Suppressor macrophage treated with lipopolysaccharide for 1 hour (primary cell): ENCODE measurements at regions not wholly inside any gene's neighbourhood (a gene's known extent, or its start where the extent isn't known, plus 50 kb on each side); places are given as distances from the start of the nearest gene placed in this dataset.

ENCODE experiments used
- DNase-seq, 3 donors: peaks; one replicate each; pipeline ENCODE4 v3.0.0-alpha.2; 2020 to 2022

DNA sequence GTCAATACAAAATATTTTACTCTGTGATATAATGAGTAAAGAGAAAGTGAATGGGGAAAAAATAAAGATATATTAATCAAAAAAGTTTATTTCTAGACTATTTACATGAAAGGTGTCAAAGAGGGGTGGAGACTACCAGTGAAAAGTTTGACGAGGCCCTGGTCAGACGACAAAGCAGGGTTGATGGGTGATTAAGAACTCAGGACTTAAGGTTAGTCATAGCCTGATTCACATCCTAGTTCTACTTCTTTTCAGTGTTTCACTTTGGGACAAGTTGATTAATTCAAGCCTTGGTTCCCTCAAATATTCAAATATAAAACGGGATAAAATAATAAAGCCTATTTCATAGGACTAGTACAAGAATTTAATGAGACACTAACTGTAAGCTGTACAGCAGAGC, 178.2 kb upstream of the HS3ST5 start:
- no peak for DNase-seq

DNA sequence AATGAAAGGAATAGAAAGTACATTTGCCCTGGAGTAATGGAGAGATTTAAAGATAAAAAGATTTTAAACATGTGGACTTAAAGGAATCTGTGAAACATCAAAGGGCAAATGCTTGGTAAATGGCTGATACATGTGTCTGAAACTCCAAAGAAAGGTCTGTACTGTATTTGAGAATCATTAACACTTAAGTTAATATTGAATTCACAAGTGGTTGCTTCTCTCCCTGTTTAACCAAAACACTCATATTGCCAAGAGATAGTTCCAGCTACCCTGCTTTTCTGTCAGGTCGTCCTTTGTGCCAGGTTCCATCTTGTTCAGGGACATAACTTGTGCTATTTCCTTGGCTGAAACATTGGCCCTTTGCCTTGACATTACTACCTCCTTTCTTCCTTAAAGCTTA, 171.3 kb upstream of the HS3ST5 start:
- DNase-seq: no peak

DNA sequence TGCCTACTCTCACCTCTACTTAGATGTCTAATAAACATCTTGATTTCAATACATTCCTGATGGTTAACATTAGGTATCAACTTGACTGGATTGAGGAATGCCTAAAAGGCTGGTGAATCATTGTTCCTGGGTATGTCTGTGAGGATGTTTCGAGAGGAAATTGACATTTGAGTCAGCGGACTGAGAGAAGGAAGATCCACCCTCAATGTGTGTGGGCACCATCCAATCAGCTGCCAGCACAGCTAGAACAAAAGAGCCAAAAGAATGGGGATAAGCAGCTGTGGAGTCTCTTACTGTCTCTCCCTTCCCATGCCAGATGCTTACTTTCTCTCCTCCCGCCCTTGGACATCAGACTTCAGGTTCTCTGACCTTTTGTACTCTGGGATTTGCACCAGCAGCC, 128.6 kb upstream of the HS3ST5 start:
- DNase-seq: no peak

DNA sequence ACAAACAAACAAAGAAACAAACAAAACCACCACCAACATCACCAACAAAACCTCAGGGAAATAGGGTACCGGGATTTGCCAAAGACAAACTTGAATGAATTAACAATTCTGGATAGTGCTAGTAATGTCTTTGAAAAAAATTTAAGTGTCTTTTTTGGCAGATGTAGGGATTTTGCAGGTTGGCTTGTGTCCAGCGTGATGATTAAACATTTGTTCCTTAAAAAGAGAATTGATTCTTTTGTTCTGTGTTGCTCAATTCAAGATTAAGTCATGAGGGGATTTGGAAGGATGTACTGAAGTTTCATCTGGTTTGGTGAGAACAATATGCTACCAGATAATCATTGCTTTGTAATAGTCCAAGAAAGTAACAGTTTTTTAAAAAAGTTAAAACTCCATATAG, 125.1 kb upstream of the HS3ST5 start:
- no peak for DNase-seq

DNA sequence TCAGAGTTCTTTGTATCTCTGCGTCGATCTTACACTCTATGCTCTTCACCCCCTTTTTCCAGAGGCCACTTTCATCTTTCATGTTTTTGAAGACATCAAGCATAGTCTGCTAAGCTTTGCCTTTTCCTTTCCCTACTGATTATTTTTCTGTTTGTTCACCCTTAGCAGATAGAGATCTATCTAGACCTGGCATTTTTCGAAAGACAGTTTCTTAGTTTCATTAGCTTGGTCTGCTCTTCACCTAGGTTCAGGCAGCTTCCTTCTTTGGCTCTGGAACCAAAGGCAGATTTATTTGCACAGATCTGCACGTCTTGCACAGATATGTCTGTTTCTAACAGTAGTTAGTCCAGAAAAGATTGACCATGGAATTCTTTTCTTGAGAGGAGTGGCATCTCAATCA, 122.7 kb upstream of the HS3ST5 start:
- no peak for DNase-seq

DNA sequence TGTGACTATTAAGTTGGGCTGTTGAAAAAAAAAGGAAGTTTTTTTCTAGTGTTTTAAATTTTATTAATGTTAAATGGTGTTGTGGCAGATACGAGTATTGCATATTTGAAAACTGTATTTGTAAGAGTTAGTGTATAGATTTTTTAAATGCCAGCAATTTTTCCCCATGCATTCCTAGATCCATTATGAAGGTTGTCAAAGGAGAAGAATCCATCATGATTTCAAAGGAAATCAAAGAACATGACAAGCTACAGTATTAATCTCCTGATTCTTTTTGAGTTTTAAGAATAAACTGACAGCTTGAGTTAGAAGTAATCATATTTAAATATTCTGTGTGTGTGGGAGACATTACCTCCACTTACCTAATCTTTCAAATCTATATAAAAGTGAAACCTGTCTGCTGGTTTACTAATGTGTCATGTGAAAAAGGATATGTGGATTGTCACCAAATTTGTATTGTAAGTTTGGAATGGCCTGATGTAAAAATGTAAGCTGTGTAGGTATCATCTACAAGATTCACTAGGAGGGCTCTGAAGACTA, 111.0 kb upstream of the HS3ST5 start:
- no peak for DNase-seq

DNA sequence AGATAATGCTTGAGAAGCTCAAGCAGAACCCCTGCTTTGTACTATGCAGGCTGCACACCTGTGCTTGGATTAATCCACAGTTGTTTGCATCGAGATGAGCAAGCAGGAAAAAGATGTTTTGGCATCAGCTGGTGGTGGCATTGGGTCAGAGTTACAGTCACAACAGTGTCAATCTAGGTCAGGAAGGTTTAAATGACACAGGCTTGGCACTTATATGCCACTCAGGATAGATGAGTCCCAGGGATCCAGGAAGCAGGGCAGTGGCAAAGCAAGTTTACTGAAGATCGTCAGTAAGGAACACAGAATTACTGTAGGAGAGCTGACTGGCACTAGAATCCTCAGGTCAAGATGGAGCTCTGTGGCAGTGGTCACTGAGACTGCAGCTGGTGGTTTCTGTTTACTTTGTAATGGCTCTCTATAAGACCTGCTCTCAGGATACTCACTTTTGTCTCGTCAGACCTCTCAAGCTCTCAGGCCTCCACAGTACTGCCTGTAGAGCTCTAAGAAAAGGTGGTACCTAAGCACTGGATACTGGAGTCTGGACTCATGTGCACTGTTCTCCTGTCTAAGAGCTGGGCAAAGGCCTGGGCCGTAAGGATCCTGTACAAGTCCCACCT, 110.1 kb upstream of the HS3ST5 start:
- DNase-seq: no peak

DNA sequence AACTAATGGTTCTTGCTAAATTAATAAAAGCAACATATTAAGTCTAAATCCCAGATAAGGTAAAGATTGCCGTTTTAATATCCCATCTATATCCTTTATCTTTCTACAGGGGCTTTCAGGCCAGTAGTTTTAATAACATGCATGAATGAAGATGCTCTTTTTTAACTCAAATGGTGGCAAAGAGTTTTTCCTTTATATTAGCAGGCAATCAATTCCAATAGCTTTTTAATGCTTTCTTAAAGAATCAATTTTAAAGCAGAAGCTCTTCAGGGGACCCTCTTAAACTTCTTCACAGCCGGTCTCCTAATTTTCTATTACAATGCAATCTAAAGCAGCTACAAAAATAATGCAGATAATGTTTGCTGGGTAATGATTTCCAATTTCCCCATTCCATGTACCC, 107.8 kb upstream of the HS3ST5 start:
- no peak for DNase-seq

DNA sequence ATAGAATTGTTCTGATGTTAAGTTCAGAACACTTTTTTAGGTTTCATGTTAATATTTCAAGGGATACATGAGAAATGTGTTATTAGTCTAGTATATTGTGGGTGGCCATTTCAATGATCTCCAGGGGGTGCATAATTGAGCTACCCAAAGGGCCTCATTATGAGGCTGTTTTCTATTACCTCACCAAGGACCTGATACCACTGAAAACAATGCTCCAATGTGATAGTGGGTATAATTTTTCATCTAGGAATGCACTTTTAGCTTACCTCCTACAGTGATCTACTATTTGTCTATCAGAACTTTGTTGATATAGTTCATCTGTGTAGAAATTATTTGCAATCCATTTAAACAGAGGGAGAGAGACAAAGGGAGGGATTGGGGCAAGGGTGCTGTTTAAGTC, 106.8 kb upstream of the HS3ST5 start:
- DNase-seq: no peak

DNA sequence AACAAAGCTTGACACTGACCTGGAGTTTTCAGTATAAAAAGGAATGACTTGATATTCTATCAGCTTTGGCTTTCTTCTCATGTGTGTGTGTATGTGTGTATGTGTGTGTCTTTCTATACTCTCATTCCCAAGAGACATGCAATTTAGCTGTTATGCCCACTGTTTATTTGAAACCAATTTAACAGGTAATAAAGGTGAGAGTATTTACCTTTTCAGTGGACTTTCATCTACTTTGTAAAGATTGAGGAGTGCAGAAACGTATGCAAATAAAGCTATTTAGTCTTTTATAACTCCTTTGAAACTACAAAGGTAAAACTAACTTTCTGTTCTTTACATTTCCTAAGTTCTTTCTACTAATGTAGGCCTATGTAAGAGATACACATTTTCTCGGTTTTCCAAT, 103.5 kb upstream of the HS3ST5 start:
- no peak for DNase-seq

DNA sequence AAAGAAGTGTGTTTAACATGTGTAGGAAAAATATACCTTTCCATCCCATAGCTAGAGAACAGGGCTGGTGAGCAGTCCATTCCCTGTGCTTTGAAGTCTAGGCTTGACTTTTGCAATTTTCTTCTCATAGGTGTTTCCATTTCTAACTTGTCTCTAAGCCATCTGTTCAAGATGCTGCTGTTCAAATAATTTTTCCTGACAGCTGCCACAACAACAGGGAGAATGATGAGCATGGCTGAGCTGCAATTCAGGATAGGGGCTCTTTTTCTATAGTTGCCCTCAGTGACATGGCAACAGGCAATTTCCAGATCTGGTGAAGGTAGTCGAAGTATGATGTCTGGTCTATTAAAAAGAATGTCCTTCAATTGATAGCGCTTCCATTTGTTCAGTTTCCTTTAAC, 103.0 kb upstream of the HS3ST5 start:
- no peak for DNase-seq

DNA sequence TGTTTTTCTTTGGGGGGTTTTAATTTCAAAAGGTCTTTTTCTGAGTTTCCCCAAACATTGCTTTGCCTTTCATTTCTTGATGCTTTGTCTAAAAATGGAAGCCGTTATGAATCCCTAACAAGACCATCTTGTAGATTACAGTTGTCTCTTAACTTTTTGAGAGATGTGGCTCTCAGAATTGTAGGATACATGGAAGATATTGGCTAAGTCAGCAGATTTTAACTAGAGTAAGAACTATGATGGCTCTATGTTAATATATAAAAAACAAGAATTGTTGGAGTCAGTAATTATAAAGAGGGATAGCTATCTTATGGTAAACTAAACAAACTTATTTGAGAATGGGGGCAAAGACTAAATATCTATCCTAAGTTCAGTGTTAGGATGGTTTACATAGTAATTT, 96.6 kb upstream of the HS3ST5 start:
- DNase-seq: no peak

DNA sequence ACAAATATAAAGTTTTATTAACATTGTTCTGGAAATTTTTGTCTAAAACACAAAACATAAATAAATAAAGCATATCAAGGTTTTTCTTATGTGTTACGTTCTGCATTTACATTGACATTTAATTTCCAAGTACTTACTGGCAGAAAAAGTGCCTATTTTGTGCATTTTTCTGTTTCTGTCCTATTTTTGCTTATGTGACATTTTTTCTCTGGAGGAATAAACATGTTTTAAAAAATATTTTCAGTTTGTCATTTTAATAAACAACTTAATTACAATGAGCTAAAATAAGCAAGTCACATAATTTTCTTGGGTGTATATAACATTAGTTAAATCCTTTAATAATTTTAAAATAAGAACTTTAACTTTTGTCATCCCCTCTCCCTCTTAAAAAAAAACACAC, 94.4 kb upstream of the HS3ST5 start:
- no peak for DNase-seq

DNA sequence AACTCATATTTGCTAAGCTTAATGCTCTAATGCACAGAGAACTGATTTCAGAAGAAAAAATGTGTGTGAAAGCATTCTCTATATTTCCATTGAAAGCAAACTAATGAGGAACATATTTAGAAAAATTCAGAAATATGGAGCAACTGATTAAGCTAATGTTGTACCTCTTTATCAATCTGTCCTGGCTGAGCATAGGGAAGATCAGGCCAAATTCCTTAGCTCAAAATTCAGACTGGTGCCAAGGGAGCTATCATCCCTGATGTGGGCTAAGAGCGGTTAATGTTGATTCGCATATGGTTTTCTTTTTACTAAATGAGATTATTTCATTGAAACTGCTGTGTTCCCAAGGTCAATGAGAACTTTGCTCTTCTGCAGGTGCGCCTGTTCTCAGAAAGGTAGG, 93.9 kb upstream of the HS3ST5 start:
- no peak for DNase-seq

DNA sequence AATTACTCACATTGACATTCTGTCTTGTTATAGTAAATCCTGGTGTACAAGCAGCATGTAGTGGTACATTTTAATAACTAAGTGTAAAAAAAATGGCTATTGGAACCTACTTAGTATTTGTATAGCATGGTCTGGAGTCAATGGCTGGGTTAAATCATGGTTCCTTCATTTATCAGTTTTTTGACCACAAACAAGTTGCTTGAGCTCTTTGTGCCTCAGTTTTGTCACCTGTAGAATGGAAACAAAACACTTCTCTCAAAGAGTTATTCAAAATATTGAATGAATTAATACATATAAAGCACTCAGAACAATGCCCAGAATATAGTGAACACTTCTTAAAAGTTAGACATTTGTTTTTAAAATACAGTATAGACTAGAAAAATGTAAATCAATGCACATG, 93.2 kb upstream of the HS3ST5 start:
- no peak for DNase-seq

DNA sequence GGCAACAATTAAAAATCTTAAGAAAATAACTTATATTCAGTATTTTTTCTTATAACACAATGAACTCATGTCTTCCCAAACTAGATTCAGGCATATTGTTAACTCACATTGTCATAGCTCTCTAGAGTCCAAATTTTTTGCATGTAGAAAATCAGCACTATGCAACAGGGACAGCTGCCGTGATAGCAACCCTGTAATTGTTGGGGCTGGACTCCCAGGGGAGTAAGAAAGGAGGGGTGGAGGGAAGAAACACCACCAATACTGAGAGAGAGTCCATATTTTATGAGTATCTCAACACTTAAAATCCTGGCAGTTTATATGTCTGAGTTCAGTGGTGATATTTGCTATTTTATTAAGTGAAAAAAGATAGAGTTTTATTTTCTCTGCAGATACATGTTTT, 89.6 kb upstream of the HS3ST5 start:
- DNase-seq: no peak

DNA sequence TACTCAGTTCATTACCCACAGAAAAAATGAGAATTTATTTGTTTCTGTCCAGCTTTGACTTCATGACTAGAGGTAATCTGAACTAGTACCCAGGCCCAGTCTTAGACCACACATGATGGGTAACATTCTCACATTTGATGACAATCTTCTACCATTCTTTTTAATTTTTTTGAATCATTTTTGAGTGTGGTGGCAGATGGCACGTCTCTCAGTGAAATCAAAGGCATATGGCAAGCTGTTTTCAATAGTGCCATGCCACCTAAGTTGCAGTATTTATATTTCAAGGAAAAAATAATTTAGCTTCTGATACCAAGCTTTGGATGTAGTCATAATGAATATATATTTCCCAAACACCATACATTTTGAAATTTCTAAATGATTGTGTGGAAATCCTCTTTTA, 88.8 kb upstream of the HS3ST5 start:
- no peak for DNase-seq

DNA sequence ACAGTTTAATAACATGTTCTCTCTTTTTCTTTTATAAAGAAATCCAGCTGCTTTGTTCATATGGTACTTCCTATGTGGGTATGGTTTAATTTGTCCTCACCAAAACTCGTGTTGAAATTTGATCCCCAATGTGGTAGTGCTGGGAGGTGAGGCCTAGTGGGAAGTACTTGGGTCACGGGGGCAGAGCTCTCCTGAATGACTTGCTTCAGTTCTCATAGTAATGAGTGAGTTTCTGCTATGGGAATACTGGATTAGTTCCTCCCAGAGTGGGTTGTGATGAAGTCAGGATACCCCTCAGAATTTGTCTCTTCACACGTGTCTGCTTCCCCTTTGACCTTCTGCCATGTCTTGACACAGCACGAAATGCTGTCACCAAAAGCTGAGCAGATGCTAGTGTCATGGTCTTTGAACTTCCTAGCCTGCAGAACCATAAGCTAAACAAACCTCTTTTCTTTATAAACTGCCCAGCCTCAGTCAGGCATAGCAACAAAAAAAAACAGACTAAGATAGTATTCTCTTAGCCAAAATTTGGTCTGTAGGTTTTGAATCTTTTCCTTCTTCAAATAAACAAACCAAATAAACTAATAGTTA, 87.8 kb upstream of the HS3ST5 start:
- no peak for DNase-seq

DNA sequence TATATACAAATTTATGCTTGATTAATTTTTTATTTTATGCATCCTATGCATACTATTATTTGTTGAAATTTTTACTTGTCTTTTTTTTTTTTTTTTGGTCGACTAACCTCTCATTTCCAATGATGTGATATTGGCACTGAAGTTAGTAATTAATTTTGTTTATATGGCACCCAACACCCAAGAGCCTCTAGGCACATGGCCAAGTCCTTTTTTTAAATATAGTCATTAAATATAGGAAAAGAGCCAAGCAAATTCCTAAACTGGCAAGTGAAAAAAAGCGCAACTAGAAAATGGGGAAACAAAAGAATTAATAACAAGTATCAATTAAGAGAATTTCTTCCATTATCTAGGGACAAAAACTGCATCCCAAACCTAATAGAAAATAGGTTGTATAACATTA, 85.5 kb upstream of the HS3ST5 start:
- no peak for DNase-seq

DNA sequence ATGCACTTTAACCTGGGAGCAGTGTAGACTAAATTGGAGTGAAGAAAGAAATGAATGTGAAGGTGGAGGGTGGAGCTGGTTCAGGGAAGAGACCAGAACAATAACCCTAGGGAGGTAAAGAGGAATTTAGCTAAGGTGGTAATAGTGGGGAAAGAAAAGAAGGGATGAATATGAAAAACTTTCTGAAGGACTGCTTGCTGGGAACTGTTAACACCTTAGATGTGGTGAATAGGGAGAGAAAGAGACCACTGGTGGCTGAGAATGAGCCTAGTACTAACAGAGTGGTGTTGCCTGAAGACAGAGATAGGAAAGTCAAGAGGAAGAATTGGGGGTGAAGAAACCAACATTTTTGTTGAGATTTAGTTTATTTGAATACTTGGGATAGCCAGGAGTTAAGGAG, 78.4 kb upstream of the HS3ST5 start:
- no peak for DNase-seq

DNA sequence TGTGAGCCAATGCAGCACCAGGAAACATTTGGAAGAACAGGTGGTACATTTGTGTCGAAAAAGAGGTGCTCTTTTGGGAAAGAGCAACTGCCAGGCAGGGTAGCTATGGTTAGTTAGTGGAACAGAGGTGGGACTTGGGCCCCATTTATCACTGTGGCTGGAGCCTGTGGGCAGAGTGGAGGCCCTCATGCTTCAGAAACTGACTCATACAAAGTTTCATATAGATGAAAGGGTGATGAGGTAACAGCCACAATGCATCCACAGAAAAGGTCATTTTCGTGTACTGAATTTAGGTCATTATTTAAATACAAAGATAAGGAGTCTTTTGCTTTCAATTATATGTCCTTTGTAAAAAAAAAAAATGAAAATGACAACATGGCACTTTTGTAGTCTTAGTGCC, 76.4 kb upstream of the HS3ST5 start:
- DNase-seq: no peak

DNA sequence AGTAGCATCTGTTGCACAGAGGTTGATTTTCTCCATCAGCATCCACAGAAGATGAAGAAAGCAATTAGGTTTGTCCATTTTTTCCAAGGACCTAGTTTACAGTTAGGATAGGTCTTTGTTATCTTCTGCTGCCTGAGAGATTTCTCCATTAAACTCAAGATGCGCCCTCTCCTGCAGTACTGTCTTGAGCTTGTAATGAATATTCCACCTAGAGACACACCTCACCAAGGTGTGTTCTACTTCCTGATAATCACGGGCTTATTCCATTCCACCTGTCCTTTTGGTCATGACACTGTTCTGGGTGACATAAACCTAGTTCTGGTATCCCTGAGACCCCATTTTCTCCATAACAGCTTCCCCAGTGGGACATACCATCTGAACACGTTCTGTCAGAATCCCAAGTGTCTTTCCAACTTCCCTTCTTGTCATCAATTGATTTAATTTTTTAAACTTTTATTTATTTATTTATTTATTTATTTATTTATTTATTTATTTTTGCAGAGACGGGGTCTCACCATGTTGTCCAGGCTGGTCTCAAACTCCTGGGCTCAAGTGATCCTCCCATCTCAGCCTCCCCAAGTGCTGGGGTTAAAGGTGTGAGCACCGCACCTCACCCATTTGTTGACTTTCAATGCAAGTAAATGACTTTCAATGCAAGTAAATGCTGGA, 75.6 kb upstream of the HS3ST5 start:
- DNase-seq: no peak

DNA sequence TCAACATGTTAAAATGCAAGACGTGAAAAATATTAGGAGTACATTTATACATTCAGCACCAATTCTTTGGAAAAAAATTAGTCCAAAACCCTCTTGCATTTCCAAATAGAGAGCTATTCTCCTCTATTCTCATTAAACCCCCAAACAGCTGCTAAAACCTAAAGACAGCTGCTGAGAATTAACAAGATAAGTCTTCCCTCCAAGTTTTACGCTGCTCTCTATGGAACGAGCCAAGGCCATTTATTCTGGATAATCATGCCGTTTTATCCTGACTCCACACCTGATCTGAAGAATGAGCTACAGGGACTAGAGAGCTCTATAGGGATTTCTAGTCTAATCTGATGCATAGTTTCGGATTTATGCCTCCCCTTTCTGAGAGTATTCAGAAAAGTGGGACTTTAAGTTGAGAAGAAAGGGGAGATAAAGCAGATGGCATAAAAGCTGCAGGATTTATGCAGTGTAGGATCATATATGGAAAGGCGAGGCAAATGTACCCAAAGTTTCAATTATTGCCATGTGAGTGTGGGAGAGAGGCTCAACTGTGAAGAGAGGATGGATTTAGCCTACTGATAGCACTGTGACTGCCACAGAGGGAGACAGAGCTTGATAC, 64.7 kb upstream of the HS3ST5 start:
- DNase-seq: no peak

DNA sequence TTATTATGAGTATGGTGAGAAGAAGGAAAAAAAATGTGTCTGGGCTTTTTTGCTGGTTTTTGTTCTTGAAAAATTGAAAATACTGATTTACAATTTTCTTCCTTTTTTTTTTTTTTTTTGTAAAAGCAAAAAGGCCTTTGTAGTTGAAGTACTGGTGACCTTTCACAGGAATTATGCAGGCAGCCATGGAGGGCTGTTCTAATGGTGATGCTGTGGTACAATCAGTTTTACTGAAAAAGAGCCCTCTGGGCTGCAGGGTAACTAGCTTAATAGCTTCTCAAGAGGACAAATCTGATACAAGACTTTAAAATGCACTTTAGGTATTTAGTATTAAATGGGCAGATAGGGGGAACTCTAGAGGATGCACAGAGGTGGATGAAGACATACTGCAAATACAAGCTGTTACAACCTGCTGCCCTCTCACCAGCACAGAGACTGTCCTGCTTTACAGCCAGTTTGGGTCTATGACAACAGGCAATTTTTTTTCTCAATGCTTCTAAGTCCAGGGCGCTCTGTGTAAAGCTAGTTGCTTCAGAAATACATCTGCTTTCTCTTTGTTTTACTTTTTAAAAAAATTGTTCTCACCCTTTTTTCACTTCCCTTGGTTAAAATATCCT, 61.6 kb upstream of the HS3ST5 start:
- no peak for DNase-seq
